Naive thymus-derived CD8-positive, alpha-beta T cell (primary cell): ENCODE measurements at regions not wholly inside any gene's neighbourhood (a gene's known extent, or its start where the extent isn't known, plus 50 kb on each side); places are given as distances from the start of the nearest gene placed in this dataset.
A peak's percentile ranks its signal among the peaks of the same experiment; 100 is the strongest.

Experiments
- ATAC-seq, 2 donors: fragments of 150-1000 bp; cut with Tn5 transposase in 1 of 2; sonication (Bioruptor Pico), chemical (Tn5 transposase) in 1 of 2; 1 replicate in 1 of 2; 2 replicates in 1 of 2; pipeline ENCODE4 v1.10.0; 2021; ENCODE audit warnings: mild to moderate bottlenecking in 2 of 2, moderate library complexity in 2 of 2
- POLR2A ChIA-PET: fragments of 350-600 bp; sonication (Branson Sonifier 250); formaldehyde crosslinking; loops from one replicate; lab custom pipeline; 2021; ENCODE audit warnings: antibody characterized with exemption; lab: Charles Lee
- DNase-seq, 10 donors: peaks; one replicate each; pipeline versions ENCODE4 v3.0.0 to v3.0.0-alpha.2; 2020 to 2022
- H3K27ac Mint-ChIP-seq, 10 donors: one replicate each; pipeline ENCODE4 v1.8.0; 2020 to 2022; ENCODE audit warnings: mild to moderate bottlenecking in 10 of 10, mixed read lengths in 10 of 10, moderate library complexity in 4 of 10, inconsistent platforms in 1 of 10
- H3K27me3 Mint-ChIP-seq, 5 donors: one replicate each; pipeline ENCODE4 v1.8.0; 2021 to 2022; ENCODE audit warnings: mixed read lengths in 5 of 5
- H3K36me3 Mint-ChIP-seq, 3 donors: one replicate each; pipeline ENCODE4 v1.8.0; 2020 to 2022; ENCODE audit warnings: mixed read lengths in 3 of 3, mild to moderate bottlenecking in 2 of 3, inconsistent platforms in 1 of 3
- H3K4me1 Mint-ChIP-seq, 4 donors: one replicate each; pipeline ENCODE4 v1.8.0; 2021 to 2022; ENCODE audit warnings: mixed read lengths in 4 of 4
- H3K4me3 Mint-ChIP-seq, 10 donors: one replicate each; pipeline ENCODE4 v1.8.0; 2020 to 2022; ENCODE audit warnings: mild to moderate bottlenecking in 10 of 10, mixed read lengths in 10 of 10, moderate library complexity in 6 of 10, inconsistent platforms in 1 of 10
- H3K9me3 Mint-ChIP-seq, 9 donors: one replicate each; pipeline ENCODE4 v1.8.0; 2020 to 2022; ENCODE audit warnings: mixed read lengths in 9 of 9, mild to moderate bottlenecking in 3 of 9, inconsistent platforms in 1 of 9, moderate library complexity in 1 of 9

GRCh38 chr2:42118754-42119569 lies 50.2 kb upstream of the EML4 start:
- Mint-ChIP-seq H3K4me1 (peaks cover 20 to 78% (median 56%) of the 10 kb centered on the region in 4 donors), H3K36me3 (no peaks in the 10 kb centered on the region), H3K27me3 (no peaks in the 10 kb centered on the region), H3K4me3 (no peak overlapping the region), H3K9me3 (peaks cover 0 to 4% (median 0%) of the 10 kb centered on the region in 9 donors), H3K27ac (peak overlapping the region in 7 of 10 donors; percentile 11 to 91 (median 73))
- POLR2A ChIA-PET = interaction anchor here (1.5 to 7.3 kb wide), 5 partner anchors 8 to 53 kb away, joined by 4 to 63 read pairs (median 7); no protein-coding TSS in a partner anchor
- DNase-seq = no peak
- ATAC-seq = no peak
